DMS153 treated with DMSO at 0.1 percent for 48 hours (cell line): ENCODE measurements at regions not wholly inside any gene's neighbourhood (a gene's known extent, or its start where the extent isn't known, plus 50 kb on each side); places are given as distances from the start of the nearest gene placed in this dataset.

Experiments
- DNase-seq: peaks from one replicate; lab custom pipeline; 2025; ENCODE audit not compliant: unreplicated experiment; lab: John Stamatoyannopoulos, UW

DNA sequence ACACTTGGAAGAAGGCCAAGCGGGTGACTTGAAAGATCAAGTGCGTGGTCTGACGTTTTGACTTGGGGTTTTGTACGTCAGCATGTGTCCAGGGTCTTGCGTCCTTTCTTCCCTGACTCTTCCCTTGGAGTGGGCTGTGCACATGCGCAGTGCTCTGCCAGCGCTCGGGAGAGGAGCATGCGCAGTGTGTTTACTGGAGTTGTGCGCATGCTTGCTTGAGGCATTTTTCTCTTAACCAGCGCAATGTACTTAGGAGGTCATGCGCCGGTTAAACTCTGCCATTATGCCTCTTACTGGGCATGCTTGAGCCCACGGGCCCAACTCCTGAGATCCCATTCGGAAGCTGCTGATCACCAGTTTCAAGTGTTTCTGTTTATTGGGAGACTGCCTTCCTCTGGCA is 242.5 kb upstream of the AJAP1 start:
- no peak for DNase-seq

DNA sequence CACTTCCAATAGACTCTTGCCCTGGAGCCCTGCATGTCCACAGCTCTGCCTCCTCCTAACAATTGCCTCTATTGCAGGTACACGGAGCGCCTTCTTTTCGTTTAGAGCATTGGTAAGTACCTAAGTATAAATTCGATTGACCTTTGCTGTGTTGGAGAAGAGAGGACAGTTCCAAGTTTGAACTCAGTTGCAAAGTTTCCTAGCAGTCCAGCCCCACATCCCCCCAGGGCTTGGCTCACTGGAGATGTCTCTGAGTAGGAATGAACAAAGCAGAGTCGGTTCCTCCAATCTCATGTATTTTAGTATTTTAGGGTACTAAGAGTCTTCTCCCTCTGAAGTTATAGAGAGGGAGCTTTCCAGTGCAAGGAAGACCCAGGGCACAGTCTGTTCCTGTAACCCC is 238.9 kb upstream of the AJAP1 start:
- DNase-seq: no peak

DNA sequence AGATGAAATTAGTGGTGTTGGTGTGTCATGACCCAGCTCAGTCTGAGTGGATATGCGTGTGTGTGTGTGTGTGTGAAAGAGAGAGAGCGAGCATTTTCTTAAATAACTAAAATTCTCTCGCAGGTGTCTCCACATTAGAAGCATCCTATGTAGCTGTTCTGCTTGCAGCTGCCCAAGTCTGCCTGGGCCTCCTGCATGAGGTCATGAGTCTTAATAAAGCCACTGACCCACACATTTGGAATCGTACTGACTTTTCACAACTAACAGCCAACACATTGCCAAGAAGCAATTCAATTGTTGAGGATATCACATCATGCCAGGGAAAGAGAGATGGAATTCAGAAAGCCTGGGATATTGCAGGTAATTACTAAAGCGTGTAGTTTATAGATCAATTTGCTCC is 238.2 kb upstream of the AJAP1 start:
- no peak for DNase-seq

DNA sequence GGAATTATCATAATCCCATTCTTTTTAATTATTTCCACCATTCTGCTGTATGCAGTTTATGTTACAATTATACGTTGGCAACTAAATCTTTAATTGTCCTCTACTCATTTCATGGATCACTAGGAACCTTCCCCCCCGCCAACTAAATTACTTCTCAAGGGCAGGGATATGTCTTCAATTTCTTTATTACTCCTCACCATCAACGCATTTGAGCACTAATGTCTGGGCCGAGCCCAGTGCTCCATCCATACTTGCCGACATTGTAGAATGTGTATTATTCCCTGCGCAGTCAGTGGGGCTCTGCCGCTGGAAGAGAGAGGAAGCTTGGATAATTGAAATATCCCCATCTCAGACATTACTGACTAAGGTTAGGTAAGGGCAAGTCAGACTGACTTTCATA is 236.4 kb upstream of the AJAP1 start:
- no peak for DNase-seq

DNA sequence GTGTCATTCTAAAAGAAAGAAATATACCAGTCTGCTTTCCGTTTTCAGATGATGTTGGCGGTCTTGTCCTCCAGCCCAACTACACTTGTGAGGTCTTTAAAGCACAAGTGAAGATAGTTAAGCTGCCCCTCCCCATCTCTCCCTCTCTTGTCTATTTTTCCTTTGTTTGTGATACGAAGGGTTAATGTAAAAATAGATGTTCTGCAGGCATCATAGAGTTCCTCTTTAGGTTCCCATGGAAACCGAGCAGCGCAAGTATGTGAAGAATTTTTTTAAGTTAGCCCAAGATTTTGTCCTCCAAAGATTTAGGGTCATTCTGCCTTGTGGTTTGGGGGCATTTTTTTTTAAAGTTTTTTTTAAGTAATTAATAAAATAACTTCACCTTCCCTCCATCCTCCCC is 232.4 kb upstream of the AJAP1 start:
- no peak for DNase-seq

DNA sequence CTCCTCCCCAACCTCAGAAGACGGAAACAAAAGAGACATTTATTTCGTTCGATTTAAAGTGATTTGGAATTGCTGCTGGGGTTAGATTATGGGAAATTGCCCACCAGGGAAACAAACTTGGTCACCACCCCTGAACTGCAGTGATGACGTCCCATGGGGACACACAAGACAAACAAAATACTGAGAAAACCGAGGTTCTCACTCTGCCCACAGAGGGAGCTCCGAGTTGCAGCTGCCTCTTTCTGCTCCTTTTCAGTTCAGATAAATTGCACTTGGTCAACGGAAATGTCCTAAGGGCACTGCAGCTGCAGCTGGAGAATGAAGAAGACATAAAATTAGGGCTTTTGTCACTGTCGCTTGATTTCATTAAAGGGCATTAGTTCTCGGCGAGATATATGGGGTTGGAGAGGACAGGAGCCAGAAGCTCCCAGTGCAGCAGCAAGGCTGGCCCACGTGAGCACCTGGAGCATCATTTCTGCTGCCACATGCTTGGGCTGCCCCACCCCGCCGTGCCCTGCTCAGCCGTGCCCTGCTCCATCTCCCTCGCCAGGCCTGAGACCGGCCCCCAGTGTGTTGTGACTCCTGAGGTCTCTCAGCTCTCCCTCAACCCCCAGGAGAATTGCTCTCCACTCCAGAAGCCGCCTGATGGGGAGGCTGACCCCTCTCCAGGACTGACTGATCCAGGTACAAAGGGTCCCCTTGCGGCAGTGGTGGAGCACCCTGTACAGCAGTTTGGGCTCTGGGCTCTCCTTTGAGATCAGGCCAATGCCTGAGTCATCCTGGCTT is 231.7 kb upstream of the AJAP1 start:
- no peak for DNase-seq

DNA sequence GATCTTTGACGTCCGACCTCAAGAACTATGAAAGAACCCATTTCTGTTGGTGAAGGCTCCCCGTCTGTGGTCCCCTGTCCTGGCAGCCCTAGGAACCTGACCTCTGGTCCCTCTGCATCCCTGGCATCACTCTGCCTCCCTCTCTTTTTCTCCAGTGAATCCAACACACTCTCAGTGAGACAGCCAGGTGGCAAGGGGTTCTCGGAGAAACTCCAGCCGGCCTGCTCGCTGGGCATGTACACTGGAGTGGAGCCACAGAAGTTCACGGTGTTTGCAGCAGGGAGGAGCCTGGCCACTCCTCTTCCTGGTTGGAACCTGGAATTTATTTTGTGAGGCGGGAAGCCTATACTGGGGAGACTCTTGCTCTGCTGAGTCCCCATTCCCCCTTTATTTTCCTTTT is 230.2 kb upstream of the AJAP1 start:
- DNase-seq: no peak

DNA sequence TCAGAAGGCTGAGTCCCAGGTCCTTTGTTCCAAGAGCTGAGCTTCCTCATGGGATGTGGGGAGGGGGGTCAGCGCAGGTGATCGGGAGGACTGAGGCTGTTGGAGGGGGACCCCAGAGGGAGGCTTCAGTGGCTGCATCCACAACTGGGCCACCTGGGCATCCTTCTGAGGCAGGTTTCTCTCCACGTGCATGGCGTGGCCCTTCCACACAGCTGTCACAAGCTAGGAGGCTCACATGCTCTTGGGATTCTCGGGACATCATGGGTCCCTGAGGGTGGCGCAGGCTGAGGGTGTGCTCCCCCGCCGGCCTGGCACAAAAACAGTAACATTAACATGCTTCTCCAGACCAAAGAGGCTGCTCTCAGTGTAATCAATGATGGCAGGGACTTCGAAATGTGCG is 229.6 kb upstream of the AJAP1 start:
- DNase-seq: no peak

DNA sequence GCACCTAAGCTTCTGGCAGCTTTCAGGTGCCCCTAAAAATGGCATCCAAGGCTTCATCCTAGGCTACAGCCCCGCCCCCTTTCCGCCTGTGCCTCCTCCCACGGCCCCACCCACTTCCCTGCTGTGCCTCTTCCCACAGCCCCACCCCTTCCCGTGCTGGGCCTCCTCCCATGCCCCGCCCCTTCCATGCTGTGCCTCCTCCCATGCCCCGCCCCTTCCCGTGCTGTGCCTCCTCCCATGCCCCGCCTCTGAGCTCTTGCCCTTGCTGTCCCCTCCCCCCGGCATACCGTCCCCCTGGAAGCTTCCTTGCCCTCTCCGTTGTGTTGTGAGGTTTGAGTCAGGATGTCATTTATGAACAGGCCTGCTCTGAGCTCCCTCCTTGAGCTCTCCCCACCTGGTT is 228.5 kb upstream of the AJAP1 start:
- no peak for DNase-seq

DNA sequence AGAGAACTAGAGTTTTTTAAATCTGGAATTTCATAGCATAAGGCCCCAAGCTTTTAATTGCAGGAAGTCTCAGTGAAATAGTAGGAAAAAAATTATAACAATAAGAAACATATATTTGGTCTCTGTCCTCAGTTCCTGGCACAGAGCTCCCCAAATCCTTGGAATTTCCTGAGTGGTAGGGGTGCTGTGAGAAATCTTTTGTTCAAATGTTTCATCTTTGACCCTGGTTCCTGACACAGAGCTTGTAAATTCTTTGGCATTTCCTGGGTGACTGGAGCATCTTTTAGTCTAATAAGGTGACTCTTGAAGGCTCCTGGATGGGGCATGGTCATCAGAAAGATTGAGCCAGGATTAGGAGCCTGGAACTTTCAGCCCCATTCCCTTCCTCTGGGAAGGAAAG is 225.7 kb upstream of the AJAP1 start:
- DNase-seq: no peak

DNA sequence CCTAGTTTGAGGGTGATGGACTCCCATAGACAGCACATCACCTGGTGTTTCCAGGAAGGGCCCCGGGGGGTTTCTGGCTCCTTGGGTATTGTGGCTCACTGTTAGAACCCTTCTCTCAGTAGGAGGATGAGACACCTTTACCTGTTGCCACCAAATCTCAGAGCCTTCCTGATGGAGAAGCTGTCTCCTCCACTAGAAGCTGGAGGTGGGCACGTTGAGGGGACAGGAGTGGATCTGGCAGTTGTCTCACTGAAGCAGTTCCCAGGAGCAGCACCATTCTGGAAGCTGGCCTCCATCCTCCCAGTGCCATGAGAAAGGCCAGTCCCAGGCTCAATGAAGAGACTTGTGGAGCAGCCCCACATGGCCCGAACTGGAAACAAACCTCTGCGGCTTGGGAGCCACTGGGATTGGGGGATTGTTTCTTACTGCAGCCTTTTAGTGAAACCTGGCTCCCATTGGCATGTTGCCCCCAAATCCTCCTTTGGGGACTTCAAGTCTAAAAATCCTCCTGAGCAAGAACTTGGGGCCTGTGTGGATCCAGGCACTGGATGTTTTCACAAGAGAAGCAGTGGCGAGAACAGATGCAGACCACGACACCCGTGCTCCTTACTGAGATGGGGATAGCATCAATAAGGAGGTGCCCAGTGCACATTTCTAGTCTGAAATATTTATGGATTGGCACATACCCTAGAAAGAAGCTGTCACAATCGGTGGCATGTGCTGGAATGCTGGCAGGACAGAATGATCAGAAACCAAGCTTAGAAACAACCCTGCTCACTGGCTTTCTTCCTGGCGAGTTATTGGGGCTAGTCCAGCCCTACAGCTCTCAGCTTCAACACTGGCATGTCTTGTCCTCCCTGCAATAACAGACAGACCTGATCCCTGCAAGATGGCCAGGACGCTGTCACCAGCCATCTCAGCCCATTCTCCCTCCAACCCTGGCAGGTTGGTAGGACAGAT is 223.7 kb upstream of the AJAP1 start:
- DNase-seq: no peak

DNA sequence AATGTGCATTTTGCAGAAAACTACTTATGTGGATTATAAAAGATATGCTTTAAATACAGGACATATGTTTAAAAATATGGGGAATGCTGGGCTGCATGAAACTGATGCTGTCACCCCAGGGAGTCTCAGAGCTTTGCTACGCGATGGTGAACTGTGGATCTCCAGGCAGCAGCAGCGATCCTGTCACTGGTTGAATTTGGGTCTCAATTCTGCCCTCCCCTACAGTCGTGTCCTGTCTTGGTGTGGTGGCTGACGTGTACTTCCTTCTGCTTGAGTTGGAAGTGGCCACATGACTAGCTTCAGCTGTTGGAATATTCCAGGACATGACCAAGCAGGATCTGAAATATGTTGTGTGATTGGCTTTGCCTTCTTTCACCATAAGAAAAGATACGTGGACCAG is 222.9 kb upstream of the AJAP1 start:
- no peak for DNase-seq

DNA sequence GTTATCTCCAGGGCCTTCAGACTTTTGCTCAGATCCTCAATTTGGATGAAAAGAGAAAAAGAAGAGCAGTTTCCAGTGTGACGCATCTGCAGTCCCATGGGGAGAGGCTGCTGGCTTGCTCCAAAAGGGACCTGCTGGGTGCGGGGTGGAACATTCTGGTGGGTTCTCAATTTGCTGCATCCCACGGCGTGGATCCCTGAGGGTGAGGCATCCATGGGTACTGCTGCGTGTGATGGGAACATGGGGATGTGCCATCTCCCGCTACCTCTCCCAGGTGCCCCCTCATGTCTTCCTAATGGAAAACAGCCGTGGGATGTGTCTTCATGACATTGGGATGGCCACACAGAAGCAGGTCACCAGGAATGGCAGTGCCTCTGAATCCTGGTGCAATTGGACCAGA is 221.3 kb upstream of the AJAP1 start:
- no peak for DNase-seq

DNA sequence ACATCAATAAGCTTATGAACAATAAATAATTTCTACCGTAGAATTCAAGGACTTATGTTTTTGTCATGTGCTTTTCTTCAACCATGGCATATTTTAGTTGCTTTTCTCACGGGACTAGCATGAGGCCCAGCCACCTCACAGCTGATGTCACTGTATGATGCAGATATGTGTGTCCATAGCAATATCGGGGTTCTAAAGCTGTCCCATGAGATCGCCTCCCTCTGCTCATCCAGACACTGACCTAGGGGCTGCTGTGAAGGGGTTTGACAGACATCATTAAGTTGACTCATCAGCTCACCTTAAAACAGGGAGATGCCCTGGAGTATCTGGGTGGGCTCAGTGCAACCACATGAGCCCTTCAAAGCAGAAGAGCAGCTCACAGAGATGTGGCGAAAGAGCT is 210.3 kb upstream of the AJAP1 start:
- no peak for DNase-seq

DNA sequence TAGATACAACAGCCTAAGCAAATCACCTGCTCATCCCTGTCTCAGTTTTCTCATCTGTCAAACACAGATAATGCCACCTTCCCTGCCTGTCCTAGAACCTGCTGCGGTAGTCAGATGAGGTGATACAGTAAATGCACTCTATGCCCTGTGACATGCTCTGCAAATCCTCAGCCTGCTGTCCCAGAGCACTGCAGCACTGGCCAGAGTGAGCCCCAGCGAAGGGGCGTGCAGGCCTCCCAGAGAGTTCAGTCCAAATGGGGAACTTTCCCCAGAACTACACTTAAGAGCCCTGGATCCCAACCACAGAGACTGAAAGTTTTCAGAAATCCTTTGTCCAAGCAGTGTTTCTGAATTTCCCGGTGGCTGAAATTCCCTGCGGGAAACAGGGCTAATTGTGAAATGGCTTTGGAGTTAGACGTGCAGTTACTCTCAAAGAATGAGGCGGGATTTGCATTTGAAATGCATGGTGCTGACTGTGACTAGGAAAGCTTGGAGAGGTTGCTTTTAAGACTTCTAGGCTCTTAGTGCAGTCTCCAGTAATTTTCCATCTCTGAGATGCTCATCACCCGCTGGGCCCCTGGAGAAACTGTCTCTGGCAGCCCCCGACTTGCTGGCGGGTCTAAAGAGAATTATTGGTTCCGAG is 206.5 kb upstream of the AJAP1 start:
- no peak for DNase-seq

DNA sequence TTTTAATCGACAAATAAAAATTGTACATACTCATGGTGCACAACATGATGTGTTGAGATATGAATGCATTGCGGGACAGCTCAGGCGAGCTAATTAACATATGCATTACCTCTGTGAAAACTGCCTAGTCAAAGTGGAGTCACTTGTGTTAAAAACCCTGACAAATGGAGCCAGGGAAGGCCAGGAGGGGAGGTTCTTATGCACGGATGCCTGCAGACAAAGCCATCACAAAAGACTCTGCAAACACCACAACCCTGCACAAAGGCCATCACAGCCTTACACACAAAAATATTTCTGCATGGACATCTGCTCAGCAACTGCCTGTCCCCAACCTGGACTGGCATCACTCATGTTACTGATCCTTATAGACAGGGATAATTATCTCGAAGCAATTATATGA is 204.4 kb upstream of the AJAP1 start:
- DNase-seq: no peak

DNA sequence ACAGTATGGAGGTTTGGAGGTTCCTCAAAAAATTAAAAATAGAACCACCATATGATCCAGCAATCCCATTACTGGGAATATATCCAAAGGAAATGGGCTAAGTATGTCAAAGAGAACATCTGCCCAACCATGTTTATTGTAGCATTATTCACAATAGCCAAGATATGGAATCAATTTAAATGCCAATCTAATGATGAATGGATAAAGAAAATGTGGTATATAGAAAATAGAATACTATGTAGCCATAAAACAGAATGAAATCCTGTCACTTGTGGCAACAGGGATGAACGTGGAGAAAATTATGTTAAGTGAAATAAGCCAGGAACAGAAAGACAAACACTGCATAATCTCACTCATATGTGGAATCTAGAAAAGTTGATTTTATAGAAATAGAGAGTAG is 201.7 kb upstream of the AJAP1 start:
- DNase-seq: no peak

DNA sequence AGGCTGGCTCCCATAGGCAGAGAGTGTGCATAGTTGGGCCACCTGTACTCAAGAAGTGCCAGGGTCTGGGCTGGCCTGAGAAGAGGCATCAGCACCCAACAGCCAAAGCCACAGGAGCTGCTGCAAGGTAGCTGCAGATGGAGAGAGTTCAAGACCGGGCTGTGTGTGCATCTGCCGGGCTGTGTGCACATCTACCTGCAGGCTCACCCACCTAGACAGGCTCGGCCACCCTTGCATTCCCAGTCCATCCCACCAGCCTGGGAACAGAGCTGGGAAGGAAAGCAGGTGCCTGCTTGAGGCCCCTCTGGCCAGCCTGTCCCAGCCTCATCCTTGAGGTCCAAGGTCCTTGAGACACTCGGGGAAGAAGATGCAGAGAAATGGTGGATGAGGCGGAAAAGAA is 194.4 kb upstream of the AJAP1 start:
- DNase-seq: no peak

DNA sequence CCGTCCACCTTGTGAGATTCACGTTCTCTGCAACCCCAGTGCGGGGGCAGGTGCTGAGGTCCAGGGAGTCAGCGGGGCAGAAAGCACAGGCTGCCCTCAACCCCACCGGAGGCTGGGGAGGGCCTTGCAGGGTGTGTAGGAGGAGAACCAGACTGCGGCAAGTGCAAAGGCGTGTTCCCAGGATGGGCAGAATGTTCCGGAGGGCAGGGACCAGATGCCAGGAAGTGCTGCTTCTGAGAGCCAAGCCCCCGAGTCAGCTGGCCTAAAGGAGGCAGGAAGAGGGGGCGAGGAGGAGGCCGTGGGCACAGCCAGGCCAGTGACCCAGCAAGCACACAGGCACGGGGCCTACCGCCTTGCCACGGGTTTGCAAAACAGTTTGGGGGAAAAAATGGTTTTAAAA is 193.8 kb upstream of the AJAP1 start:
- DNase-seq: no peak

DNA sequence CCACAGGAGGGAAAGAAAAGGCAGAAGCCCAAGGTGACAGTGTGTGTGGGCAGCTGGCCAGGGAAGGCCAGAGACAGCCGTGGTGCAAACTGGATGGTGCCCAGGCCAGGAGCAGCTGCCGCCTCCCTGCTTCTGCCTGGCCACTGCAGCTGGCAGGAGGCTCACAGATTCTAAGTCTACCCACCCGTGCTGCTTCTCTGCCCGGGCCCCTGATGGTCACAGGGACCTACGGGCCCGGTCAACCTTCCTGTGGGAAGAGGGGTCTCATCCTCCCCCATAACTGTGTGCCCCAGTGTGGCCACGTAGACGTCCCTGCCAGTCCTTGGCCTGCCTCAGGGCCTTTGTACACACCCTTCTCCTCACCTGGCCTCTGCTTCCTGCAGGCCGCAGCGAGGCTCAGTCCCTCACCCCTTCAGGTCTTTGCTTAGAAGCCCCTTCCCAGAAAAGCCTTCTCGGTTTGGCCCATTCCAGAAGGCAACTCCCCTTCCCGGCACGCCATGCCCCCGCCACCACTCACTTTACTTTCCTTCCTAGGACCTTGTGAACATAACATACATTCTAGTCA is 192.6 kb upstream of the AJAP1 start:
- DNase-seq: no peak

DNA sequence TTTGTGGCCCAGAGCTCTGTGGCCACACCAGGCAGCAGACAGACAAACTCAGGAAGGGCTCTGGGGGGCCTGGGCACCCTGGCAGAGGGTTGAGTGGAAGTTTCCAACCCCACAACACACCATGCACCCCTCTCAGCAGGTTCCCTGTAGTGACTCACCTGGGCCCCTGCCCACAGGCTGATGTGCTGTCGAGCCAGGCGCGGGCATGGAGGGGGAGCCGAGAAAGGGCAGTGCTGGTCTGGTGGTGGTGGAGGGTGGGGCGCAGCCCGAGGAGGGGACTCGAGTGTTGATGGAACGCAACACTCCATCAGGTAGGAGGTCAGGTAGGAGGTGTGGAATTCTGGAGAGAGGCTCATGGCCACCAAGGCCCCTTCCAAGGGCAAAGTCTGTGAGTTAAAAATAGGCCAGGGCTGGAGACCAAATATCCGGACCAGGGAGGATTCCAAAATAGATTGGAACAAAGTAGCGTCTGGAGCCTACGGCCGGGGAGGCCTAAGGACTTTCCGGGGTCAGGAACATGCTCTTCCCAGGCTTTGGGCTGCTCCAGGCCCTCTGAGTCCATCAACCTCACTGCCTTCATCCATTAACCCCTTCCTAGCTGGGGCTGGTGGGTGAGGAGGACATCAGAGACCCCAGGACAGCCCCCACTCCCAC is 191.5 kb upstream of the AJAP1 start:
- no peak for DNase-seq
